ENCODE measurements at regions not wholly inside any gene's neighbourhood (a gene's known extent, or its start where the extent isn't known, plus 50 kb on each side); places are given as distances from the start of the nearest gene placed in this dataset.
A peak's percentile ranks its signal among the peaks of the same experiment; 100 is the strongest.

- TF ChIP-seq CTCF (conservative IDR thresholded peaks at IDR 0.05; ENCODE audit: low read depth, low read length), result no peak
- H3K4me3 ChIP-seq (ENCODE audit: low read depth, low read length), result no peak overlapping the region
- no peak for DNase-seq (ENCODE audit: low read depth)
These were observed 698.3 kb downstream of the HDGFL1 start for GRCh38 chr6:23267651-23268050.

GRCh38 chr6:23268348-23268747 is 699.0 kb downstream of the HDGFL1 start:
- TF ChIP-seq CTCF (conservative IDR thresholded peaks at IDR 0.05; ENCODE audit: low read depth, low read length), result no peak
- no peak for DNase-seq (ENCODE audit: low read depth)
- H3K4me3 ChIP-seq (ENCODE audit: low read depth, low read length), result no peak overlapping the region

- peak; percentile 63 for DNase-seq (ENCODE audit: low read depth)
- no peak for TF ChIP-seq CTCF (conservative IDR thresholded peaks at IDR 0.05; ENCODE audit: low read depth, low read length)
- no peak overlapping the region for H3K4me3 ChIP-seq (ENCODE audit: low read depth, low read length)
These were observed 700.1 kb downstream of the HDGFL1 start for GRCh38 chr6:23269436-23269835.

GRCh38 chr6:23272536-23272935 is 703.2 kb downstream of the HDGFL1 start:
- TF ChIP-seq CTCF (conservative IDR thresholded peaks at IDR 0.05; ENCODE audit: low read depth, low read length), result no peak
- H3K4me3 ChIP-seq (ENCODE audit: low read depth, low read length), result no peak overlapping the region
- DNase-seq (ENCODE audit: low read depth), result no peak

GRCh38 chr6:23277521-23278179 is 708.3 kb downstream of the HDGFL1 start:
- no peak for DNase-seq (ENCODE audit: low read depth)
- TF ChIP-seq CTCF (conservative IDR thresholded peaks at IDR 0.05; ENCODE audit: low read depth, low read length), result no peak
- H3K4me3 ChIP-seq (ENCODE audit: low read depth, low read length), result no peak overlapping the region

- no peak for DNase-seq (ENCODE audit: low read depth)
- no peak for TF ChIP-seq CTCF (conservative IDR thresholded peaks at IDR 0.05; ENCODE audit: low read depth, low read length)
- no peak overlapping the region for H3K4me3 ChIP-seq (ENCODE audit: low read depth, low read length)
These were observed 708.8 kb downstream of the HDGFL1 start for GRCh38 chr6:23278180-23278532.

- TF ChIP-seq CTCF (conservative IDR thresholded peaks at IDR 0.05; ENCODE audit: low read depth, low read length), result no peak
These were observed 711.1 kb downstream of the HDGFL1 start for GRCh38 chr6:23280437-23280836.

More at GRCh38 chr6:23280437-23280836, 711.1 kb downstream of the HDGFL1 start:
- DNase-seq (ENCODE audit: low read depth), result no peak
- no peak overlapping the region for H3K4me3 ChIP-seq (ENCODE audit: low read depth, low read length)
